HFFc6 (cell line): ENCODE measurements at regions not wholly inside any gene's neighbourhood (a gene's known extent, or its start where the extent isn't known, plus 50 kb on each side); places are given as distances from the start of the nearest gene placed in this dataset.

Experiments used
- DNase-seq: peaks from one replicate; pipeline ENCODE4 v3.0.0-alpha.2; 2018
- H3K27ac Mint-ChIP-seq: 2 replicates; pipeline ENCODE4 v1.8.0; 2020; ENCODE audit warnings: mild to moderate bottlenecking, mixed read lengths
- H3K27me3 Mint-ChIP-seq: 2 replicates; pipeline ENCODE4 v1.8.0; 2021; ENCODE audit warnings: mild to moderate bottlenecking, moderate library complexity, mixed read lengths; ENCODE audit not compliant: insufficient read depth
- H3K36me3 Mint-ChIP-seq: 2 replicates; pipeline ENCODE4 v1.8.0; 2021; ENCODE audit warnings: low read depth, mixed read lengths
- H3K4me1 Mint-ChIP-seq: 2 replicates; pipeline ENCODE4 v1.8.0; 2020; ENCODE audit warnings: low read depth, mixed read lengths
- H3K4me3 Mint-ChIP-seq: 2 replicates; pipeline ENCODE4 v1.8.0; 2020; ENCODE audit warnings: mild to moderate bottlenecking, moderate library complexity, mixed read lengths
- H3K9me3 Mint-ChIP-seq: 2 replicates; pipeline ENCODE4 v1.8.0; 2020; ENCODE audit warnings: mild to moderate bottlenecking, mixed read lengths
- TF ChIP-seq, protein P1 (sequence below): fragments of 200-600 bp; sonication (generic); IDR thresholded peaks from 2 replicates; pipeline ENCODE4 v1.5.0; 2021; ENCODE audit warnings: antibody characterized with exemption, mild to moderate bottlenecking

DNA sequence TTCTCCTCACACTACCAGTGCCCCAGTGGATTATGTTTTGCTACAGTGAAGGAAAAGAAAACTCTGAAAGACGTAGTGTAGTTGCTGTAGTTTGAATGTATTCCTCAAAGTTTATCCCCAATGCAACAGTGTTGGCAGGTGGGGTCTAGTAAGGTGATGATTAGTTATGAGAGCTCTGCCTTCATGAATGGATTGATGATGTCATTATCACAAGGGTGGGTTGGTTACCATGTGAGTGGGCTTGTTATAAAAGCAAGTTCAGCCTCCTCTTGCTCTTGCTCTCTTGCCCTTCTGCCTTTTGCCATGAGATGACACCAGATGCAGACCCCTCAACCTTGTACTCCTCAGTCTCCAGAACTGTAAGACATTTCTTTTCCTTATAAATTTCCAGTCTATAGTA, 244.7 kb upstream of the RSPO3 start:
- Mint-ChIP-seq H3K36me3 (no peaks in the 10 kb centered on the region), H3K4me3 (no peak overlapping the region), H3K4me1 (no peaks in the 10 kb centered on the region), H3K27ac (no peak overlapping the region), H3K27me3 (peaks cover 4% of the 10 kb centered on the region; the same call in 1 of the 2 replicates), H3K9me3 (no peaks in the 10 kb centered on the region)
- no peak for DNase-seq
- TF ChIP-seq, protein P1, sequence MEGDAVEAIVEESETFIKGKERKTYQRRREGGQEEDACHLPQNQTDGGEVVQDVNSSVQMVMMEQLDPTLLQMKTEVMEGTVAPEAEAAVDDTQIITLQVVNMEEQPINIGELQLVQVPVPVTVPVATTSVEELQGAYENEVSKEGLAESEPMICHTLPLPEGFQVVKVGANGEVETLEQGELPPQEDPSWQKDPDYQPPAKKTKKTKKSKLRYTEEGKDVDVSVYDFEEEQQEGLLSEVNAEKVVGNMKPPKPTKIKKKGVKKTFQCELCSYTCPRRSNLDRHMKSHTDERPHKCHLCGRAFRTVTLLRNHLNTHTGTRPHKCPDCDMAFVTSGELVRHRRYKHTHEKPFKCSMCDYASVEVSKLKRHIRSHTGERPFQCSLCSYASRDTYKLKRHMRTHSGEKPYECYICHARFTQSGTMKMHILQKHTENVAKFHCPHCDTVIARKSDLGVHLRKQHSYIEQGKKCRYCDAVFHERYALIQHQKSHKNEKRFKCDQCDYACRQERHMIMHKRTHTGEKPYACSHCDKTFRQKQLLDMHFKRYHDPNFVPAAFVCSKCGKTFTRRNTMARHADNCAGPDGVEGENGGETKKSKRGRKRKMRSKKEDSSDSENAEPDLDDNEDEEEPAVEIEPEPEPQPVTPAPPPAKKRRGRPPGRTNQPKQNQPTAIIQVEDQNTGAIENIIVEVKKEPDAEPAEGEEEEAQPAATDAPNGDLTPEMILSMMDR = no peak

DNA sequence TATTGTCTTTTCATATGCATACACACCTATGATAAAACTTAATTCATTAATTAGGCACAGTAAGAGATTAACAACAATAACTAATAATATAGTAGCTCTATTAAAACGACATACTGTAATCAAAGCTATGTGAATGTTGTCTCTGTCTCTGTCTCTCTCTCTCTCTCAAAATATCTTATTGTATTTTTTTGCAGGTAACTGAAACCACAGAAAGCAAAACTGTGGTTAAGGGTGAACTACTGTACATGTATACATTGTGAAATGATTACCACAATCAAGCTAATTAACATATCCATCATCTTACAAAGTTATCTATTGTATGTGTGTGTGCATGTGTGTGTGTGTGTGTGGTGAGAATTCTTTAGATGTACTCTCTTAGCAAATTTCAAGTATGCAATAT, 242.0 kb upstream of the RSPO3 start:
- no peak overlapping the region for H3K27ac Mint-ChIP-seq
- no peaks in the 10 kb centered on the region for H3K4me1 Mint-ChIP-seq
- H3K4me3 Mint-ChIP-seq = no peak overlapping the region
- H3K27me3 Mint-ChIP-seq = peaks cover 6% of the 10 kb centered on the region
- no peak for DNase-seq
- H3K36me3 Mint-ChIP-seq = no peaks in the 10 kb centered on the region
- no peaks in the 10 kb centered on the region for H3K9me3 Mint-ChIP-seq
- TF ChIP-seq, protein P1 = no peak

DNA sequence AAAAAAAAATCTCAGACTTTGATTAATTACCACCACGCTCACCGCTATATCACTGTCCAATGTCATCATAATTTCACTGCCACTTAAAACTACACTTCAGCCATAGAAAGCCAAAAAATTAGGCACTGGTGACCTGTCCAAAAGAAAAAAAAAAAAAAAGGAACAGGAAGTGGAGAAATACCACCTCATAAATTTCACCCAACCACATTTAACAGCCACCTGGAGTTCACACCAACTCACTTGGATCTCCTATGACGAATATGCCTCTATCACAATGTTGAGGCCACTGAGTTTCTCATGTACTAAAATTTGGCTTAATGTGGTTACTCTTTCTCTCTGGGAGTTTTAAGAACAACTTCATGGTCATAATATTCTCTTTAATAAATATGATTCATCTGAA, 237.5 kb upstream of the RSPO3 start:
- H3K9me3 Mint-ChIP-seq = no peaks in the 10 kb centered on the region
- no peaks in the 10 kb centered on the region for H3K4me1 Mint-ChIP-seq
- no peak overlapping the region for H3K4me3 Mint-ChIP-seq
- H3K27ac Mint-ChIP-seq = no peak overlapping the region
- H3K36me3 Mint-ChIP-seq = no peaks in the 10 kb centered on the region
- DNase-seq = no peak
- TF ChIP-seq, protein P1 = no peak
- peaks cover 3% of the 10 kb centered on the region; the same call in 1 of the 2 replicates for H3K27me3 Mint-ChIP-seq

DNA sequence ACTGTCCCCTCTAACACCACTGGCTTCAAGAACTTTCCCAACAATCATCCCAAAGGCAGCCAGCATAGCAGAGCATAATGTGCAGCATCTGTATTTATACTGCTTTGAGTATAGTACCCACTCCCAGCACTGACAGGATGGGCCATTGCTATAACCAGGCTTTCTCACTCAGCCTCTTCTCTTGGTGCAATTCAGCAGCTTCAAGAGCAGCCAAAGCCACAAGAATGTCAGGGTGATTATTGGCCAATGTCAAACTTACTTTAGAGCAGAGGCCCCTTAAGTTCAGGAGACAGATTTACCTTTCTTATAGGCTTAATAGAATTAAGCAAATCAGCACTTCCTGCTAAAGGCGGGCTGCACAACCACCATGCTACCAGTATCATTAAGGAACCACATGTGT, 232.4 kb upstream of the RSPO3 start:
- H3K36me3 Mint-ChIP-seq = no peaks in the 10 kb centered on the region
- no peaks in the 10 kb centered on the region; the same call in none of the 2 replicates for H3K27me3 Mint-ChIP-seq
- no peak overlapping the region for H3K4me3 Mint-ChIP-seq
- TF ChIP-seq, protein P1 = no peak
- no peaks in the 10 kb centered on the region for H3K9me3 Mint-ChIP-seq
- H3K27ac Mint-ChIP-seq = no peak overlapping the region
- no peak for DNase-seq
- H3K4me1 Mint-ChIP-seq = peaks cover 9% of the 10 kb centered on the region; the same call in 1 of the 2 replicates

DNA sequence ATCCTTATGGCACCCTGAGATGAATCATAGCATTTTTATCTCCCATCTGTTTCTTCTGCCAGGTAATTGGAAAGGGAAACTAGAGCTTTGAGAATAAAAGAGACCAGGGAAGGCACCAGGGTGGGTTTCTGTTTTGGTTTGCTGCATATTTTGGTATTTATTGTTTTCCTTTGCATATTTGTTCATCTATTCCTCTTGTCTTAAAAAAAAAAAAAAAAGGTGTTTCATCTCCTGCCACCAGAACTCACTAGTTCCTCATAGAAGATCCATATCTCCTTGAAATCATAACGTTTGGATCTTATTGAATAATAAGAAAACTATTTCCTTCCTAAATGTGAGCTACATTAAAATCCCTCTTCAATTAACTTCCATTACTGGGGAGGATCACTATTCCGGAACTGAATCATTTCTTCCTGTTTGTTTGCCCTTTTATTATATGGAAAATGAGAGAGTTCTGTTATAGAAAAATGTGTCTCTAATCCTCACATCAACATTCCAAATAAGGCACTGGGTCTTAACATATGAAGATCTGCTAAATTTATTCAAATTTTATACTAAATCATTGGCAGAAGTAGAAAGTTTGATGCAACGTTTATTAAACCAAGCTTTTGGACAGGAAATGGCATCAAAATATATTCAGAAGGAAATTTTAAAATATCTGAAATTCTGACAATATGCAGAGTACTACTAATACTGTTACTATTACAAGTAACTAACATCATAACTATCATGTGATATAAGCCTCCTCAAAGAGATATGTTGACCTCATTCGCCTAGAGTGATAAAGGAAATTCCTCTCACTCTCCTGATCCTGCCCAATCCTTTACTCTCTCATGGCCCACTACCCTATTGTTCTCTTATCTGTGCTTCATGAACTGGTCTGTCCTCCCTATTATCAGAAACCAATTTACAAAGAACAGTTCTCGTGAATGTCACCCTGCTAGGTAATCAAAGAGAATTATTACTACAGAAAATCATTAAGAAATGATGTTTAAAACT, 229.4 kb upstream of the RSPO3 start:
- Mint-ChIP-seq H3K36me3 (no peaks in the 10 kb centered on the region), H3K4me3 (no peak overlapping the region), H3K27me3 (peaks cover 2% of the 10 kb centered on the region), H3K27ac (no peak overlapping the region), H3K9me3 (no peaks in the 10 kb centered on the region), H3K4me1 (peaks cover 9% of the 10 kb centered on the region; the same call in 1 of the 2 replicates)
- DNase-seq = no peak
- TF ChIP-seq, protein P1 = no peak
